ENCODE measurements at regions not wholly inside any gene's neighbourhood (a gene's known extent, or its start where the extent isn't known, plus 50 kb on each side); places are given as distances from the start of the nearest gene placed in this dataset.

- peaks cover 0 to 6% (median 1%) of the 10 kb centered on the region in 4 experiments; a peak in 6 of 7 replicates for H3K4me1 ChIP-seq (replicated peaks in 1 of 4; ENCODE audit: control insufficient read depth in 3 of 4, insufficient read depth in 4 of 4, low read length in 3 of 4)
- no peak overlapping the region for H2BK20ac ChIP-seq (ENCODE audit: low read length)
- H2AK5ac ChIP-seq (ENCODE audit: low read depth, low read length), result no peak overlapping the region
- no peaks in the 10 kb centered on the region for H4K20me1 ChIP-seq (replicated peaks in 1 of 2; ENCODE audit: control insufficient read depth in 1 of 2, insufficient read depth in 2 of 2, low read length in 2 of 2)
- no peaks in the 10 kb centered on the region for H3K79me1 ChIP-seq (ENCODE audit: low read depth, low read length)
- no peak overlapping the region for H2AFZ ChIP-seq (ENCODE audit: low read length)
- ChIA-PET CTCF (ENCODE audit: partially characterized antibody) (interaction anchor here (0.6 to 1.8 kb wide), 7 partner anchors 86 to 568 kb away, joined by 3 to 5 read pairs (median 3); no protein-coding TSS in a partner anchor), POLR2A (ENCODE audit: partially characterized antibody) (interaction anchor here (0.7 kb wide), 1 partner anchor 238 kb away, joined by 4 read pairs; no protein-coding TSS in a partner anchor)
- H3K9ac ChIP-seq (replicated peaks in 1 of 4; ENCODE audit: extremely low read depth in 1 of 4, low read depth in 3 of 4, low read length in 3 of 4), result no peak overlapping the region
- no peaks in the 10 kb centered on the region for H3K36me3 ChIP-seq (ENCODE audit: control insufficient read depth in 2 of 4, insufficient read depth in 4 of 4, low read length in 3 of 4)
- H3K27me3 ChIP-seq (replicated peaks in 1 of 4; ENCODE audit: control insufficient read depth in 3 of 4, extremely low read depth in 1 of 4, insufficient read depth in 3 of 4, low read length in 3 of 4), result no peaks in the 10 kb centered on the region
- no peaks in the 10 kb centered on the region for H3K9me3 ChIP-seq (ENCODE audit: insufficient read depth in 2 of 2, low read depth in 1 of 2, low read length in 1 of 2)
- H2BK120ac ChIP-seq (replicated peaks; ENCODE audit: low read depth, low read length), result no peak overlapping the region
- H4K8ac ChIP-seq (ENCODE audit: extremely low read depth, insufficient read depth, low read length), result no peak overlapping the region
- DNase-seq (ENCODE audit: low read depth in 1 of 2, low spot score in 2 of 2), result no peak
- no peak overlapping the region for H3K4me3 ChIP-seq (ENCODE audit: extremely low read depth in 1 of 4, insufficient read depth in 2 of 4, low read depth in 3 of 4, low read length in 4 of 4)
- no peak overlapping the region for H3K14ac ChIP-seq (ENCODE audit: insufficient read length)
- no peak overlapping the region for H3K18ac ChIP-seq (ENCODE audit: extremely low read depth, low read length)
- no peak overlapping the region for H4K5ac ChIP-seq (ENCODE audit: insufficient read length, low read depth, low read length)
- H3K56ac ChIP-seq (replicated peaks; ENCODE audit: insufficient read length, low read depth, low read length), result no peak overlapping the region
- TF ChIP-seq ATF2 (IDR thresholded peaks at IDR 0.05; ENCODE audit: low read length) (no peak), MAX (IDR thresholded peaks at IDR 0.05) (no peak), POLR2A (IDR thresholded peaks at IDR 0.05; ENCODE audit: control extremely low read depth in 1 of 2, low read depth in 2 of 2, low read length in 2 of 2) (no peak), YY1 (IDR thresholded peaks at IDR 0.05; ENCODE audit: low read depth, low read length) (no peak), CHD1 (IDR thresholded peaks at IDR 0.05; ENCODE audit: low read depth, low read length) (no peak), RFX5 (IDR thresholded peaks at IDR 0.05; ENCODE audit: borderline replicate concordance, low read depth, low read length) (no peak), SAP30 (IDR thresholded peaks at IDR 0.05; ENCODE audit: insufficient read depth, insufficient replicate concordance, low read length) (no peak), HDAC6 (IDR thresholded peaks at IDR 0.05; ENCODE audit: low read depth, low read length) (no peak), EGR1 (IDR thresholded peaks at IDR 0.05; ENCODE audit: borderline replicate concordance, low read depth, low read length) (no peak), KDM1A (IDR thresholded peaks at IDR 0.05; ENCODE audit: borderline replicate concordance, low read length) (no peak), SP2 (IDR thresholded peaks at IDR 0.05; ENCODE audit: low read length) (no peak), GABPA (IDR thresholded peaks at IDR 0.05; ENCODE audit: borderline replicate concordance, insufficient read depth, low read length) (no peak)
- no peak overlapping the region for H3K4ac ChIP-seq (replicated peaks; ENCODE audit: insufficient read length, low read depth, low read length)
- H2BK5ac ChIP-seq (ENCODE audit: low read depth, low read length), result no peak overlapping the region
- WGBS, 2 experiments (ENCODE audit: extremely low coverage in 1 of 2, insufficient coverage in 1 of 2, insufficient read length in 1 of 2, insufficient replicate concordance in 2 of 2, low coverage in 1 of 2, low lambda C conversion rate in 2 of 2, missing lambda C conversion rate in 1 of 2), result 89% methylated on average over 6 of the region's 6 CpGs; no CpG with 5 or more reads in 1 of the 2 experiments
- H3K4me2 ChIP-seq (ENCODE audit: insufficient read depth in 1 of 2, low read depth in 2 of 2, low read length in 2 of 2), result no peak overlapping the region
- no peaks in the 10 kb centered on the region for H3K79me2 ChIP-seq (ENCODE audit: control insufficient read depth in 1 of 2, insufficient read depth in 2 of 2, low read length in 2 of 2)
- no peak overlapping the region for H2BK15ac ChIP-seq (ENCODE audit: low read length)
- FAIRE-seq, result no peak
- no peaks in the 10 kb centered on the region for H3K23me2 ChIP-seq (ENCODE audit: low read depth, low read length)
- H3K27ac ChIP-seq (ENCODE audit: low read depth, low read length), result no peak overlapping the region
- no peak overlapping the region for H3K23ac ChIP-seq (ENCODE audit: insufficient read length)
- H4K91ac ChIP-seq (replicated peaks; ENCODE audit: insufficient read length, low read length), result no peak overlapping the region
- H2BK12ac ChIP-seq (ENCODE audit: low read depth, low read length), result no peak overlapping the region
These were observed 134.7 kb upstream of the CPM start for GRCh38 chr12:69067713-69068112.
